ENCODE measurements at regions not wholly inside any gene's neighbourhood (a gene's known extent, or its start where the extent isn't known, plus 50 kb on each side); places are given as distances from the start of the nearest gene placed in this dataset.
A peak's percentile ranks its signal among the peaks of the same experiment; 100 is the strongest.

- DNase-seq: no peak
- intact Hi-C loops (cut with DNase I, micrococcal nuclease): no loop called here
- H3K4me1 ChIP-seq (ENCODE audit: low read depth): no peaks in the 10 kb centered on the region
- ATAC-seq: no peak
- H3K4me3 ChIP-seq: no peak overlapping the region
- H3K36me3 ChIP-seq (ENCODE audit: low read depth): no peaks in the 10 kb centered on the region
- no peak for TF ChIP-seq CTCF (IDR thresholded peaks at IDR 0.05)
- no peaks in the 10 kb centered on the region for H3K9me3 ChIP-seq
These were observed 411.9 kb upstream of the LUZP2 start for GRCh38 chr11:24084956-24085355.

GRCh38 chr11:24086921-24087320, 409.9 kb upstream of the LUZP2 start:
- no peaks in the 10 kb centered on the region for H3K36me3 ChIP-seq (ENCODE audit: low read depth)
- H3K9me3 ChIP-seq: no peaks in the 10 kb centered on the region
- peaks cover 7% of the 10 kb centered on the region for H3K4me1 ChIP-seq (ENCODE audit: low read depth)
- no peak for ATAC-seq
- DNase-seq: no peak
- no peak overlapping the region for H3K4me3 ChIP-seq
- no peak for TF ChIP-seq CTCF (IDR thresholded peaks at IDR 0.05)
- intact Hi-C loops (cut with DNase I, micrococcal nuclease): no loop called here

GRCh38 chr11:24091594-24091993, 405.3 kb upstream of the LUZP2 start:
- no peak overlapping the region for H3K4me3 ChIP-seq
- no peak for TF ChIP-seq CTCF (IDR thresholded peaks at IDR 0.05)
- ATAC-seq (peak; percentile 74), DNase-seq (peak in 1 of 3 donors; percentile 11)
- intact Hi-C loops (cut with DNase I, micrococcal nuclease): no loop called here
- peaks cover 8% of the 10 kb centered on the region for H3K4me1 ChIP-seq (ENCODE audit: low read depth)
- H3K36me3 ChIP-seq (ENCODE audit: low read depth): no peaks in the 10 kb centered on the region
- H3K9me3 ChIP-seq: no peaks in the 10 kb centered on the region

- no peak for TF ChIP-seq CTCF (IDR thresholded peaks at IDR 0.05)
- Histone ChIP-seq H3K36me3 (ENCODE audit: low read depth) (no peaks in the 10 kb centered on the region), H3K9me3 (no peaks in the 10 kb centered on the region), H3K4me1 (ENCODE audit: low read depth) (peaks cover 8% of the 10 kb centered on the region), H3K4me3 (no peak overlapping the region)
- DNase-seq (no peak), ATAC-seq (no peak)
- intact Hi-C loops (cut with DNase I, micrococcal nuclease): no loop called here
These were observed 403.5 kb upstream of the LUZP2 start for GRCh38 chr11:24093375-24093774.

GRCh38 chr11:24108609-24109008, 388.2 kb upstream of the LUZP2 start:
- Histone ChIP-seq H3K4me3 (no peak overlapping the region), H3K4me1 (ENCODE audit: low read depth) (no peaks in the 10 kb centered on the region), H3K9me3 (peaks cover 11% of the 10 kb centered on the region), H3K36me3 (ENCODE audit: low read depth) (no peaks in the 10 kb centered on the region)
- intact Hi-C loops (cut with DNase I, micrococcal nuclease): no loop called here
- no peak for DNase-seq
- no peak for ATAC-seq
- no peak for TF ChIP-seq CTCF (IDR thresholded peaks at IDR 0.05)

- intact Hi-C loops (cut with DNase I, micrococcal nuclease): no loop called here
- no peaks in the 10 kb centered on the region for H3K36me3 ChIP-seq (ENCODE audit: low read depth)
- DNase-seq (no peak), ATAC-seq (no peak)
- no peak overlapping the region for H3K4me3 ChIP-seq
- H3K9me3 ChIP-seq: no peaks in the 10 kb centered on the region
- no peaks in the 10 kb centered on the region for H3K4me1 ChIP-seq (ENCODE audit: low read depth)
- TF ChIP-seq CTCF (IDR thresholded peaks at IDR 0.05): no peak
These were observed 374.6 kb upstream of the LUZP2 start for GRCh38 chr11:24122291-24122690.
